Colonic mucosa (tissue), 4 donors: ENCODE measurements at regions not wholly inside any gene's neighbourhood (a gene's known extent, or its start where the extent isn't known, plus 50 kb on each side); places are given as distances from the start of the nearest gene placed in this dataset.

Experiments used
- DNase-seq: peaks from one replicate; pipeline ENCODE4 v3.0.0-alpha.2; 2020
- H3K27ac ChIP-seq: fragments of 200-600 bp; one replicate; pipeline ENCODE4 v1.8.0; 2021
- H3K27me3 ChIP-seq: fragments of 200-600 bp; one replicate; pipeline ENCODE4 v1.8.0; 2021
- H3K36me3 ChIP-seq: fragments of 200-600 bp; one replicate; pipeline ENCODE4 v1.8.0; 2021
- H3K4me1 ChIP-seq: fragments of 200-600 bp; one replicate; pipeline ENCODE4 v1.8.0; 2021; ENCODE audit warnings: mild to moderate bottlenecking
- H3K4me3 ChIP-seq: fragments of 200-600 bp; one replicate; pipeline ENCODE4 v1.8.0; 2021
- H3K9ac ChIP-seq, 2 donors: one replicate each; pipeline ENCODE4 v1.7.0; 2013; ENCODE audit warnings: control low read depth in 2 of 2, low read depth in 2 of 2, low read length in 2 of 2
- H3K9me3 ChIP-seq: fragments of 200-600 bp; one replicate; pipeline ENCODE4 v1.8.0; 2021
- intact Hi-C: fragments of 100-400 bp; cut with DNase I; formaldehyde crosslinking; loops from one replicate; pipeline ENCODE4 v1.14.1; 2022
- TF ChIP-seq, protein P1 (sequence below): fragments of 200-600 bp; IDR thresholded peaks from one replicate; pipeline ENCODE4 v1.8.0; 2022; ENCODE audit warnings: antibody characterized with exemption, mild to moderate bottlenecking
- donor health status: healthy.
- donor health status: DM: no; HTN: no; CAD: no.
- donor health status: DM: no; HTN: no; CAD: no.

DNA sequence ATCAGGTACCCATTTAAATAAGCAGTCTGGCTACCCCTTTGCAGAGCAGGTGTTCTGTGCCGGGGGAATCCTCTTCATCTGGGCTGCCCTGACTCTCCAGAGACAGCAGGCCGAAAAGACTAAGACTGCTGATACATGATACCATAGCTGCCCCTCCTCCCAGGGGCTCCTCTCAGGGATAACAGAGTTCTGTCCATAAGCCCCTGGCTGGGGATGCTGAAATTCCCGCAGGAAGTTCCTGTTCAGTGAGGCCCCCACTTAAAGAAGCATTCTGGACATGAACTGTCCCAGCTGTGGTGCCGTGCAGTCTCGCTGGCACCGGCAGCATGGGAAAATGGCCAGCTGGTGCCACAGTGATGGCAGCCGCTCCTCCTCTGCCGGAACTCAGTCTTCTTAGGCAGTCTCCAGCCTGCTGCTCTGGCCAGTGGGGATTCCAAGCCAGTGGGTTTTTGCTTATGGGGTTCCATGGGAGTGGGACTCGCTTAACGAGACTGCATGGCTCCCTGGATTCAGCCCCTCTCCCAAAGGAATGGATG, 1026.2 kb downstream of the NAALADL2 start:
- intact Hi-C loops: no loop called here
- H3K27ac ChIP-seq: no peak overlapping the region
- no peaks in the 10 kb centered on the region for H3K27me3 ChIP-seq
- no peak overlapping the region for H3K4me3 ChIP-seq
- no peaks in the 10 kb centered on the region for H3K9me3 ChIP-seq
- no peak for DNase-seq
- TF ChIP-seq, protein P1, sequence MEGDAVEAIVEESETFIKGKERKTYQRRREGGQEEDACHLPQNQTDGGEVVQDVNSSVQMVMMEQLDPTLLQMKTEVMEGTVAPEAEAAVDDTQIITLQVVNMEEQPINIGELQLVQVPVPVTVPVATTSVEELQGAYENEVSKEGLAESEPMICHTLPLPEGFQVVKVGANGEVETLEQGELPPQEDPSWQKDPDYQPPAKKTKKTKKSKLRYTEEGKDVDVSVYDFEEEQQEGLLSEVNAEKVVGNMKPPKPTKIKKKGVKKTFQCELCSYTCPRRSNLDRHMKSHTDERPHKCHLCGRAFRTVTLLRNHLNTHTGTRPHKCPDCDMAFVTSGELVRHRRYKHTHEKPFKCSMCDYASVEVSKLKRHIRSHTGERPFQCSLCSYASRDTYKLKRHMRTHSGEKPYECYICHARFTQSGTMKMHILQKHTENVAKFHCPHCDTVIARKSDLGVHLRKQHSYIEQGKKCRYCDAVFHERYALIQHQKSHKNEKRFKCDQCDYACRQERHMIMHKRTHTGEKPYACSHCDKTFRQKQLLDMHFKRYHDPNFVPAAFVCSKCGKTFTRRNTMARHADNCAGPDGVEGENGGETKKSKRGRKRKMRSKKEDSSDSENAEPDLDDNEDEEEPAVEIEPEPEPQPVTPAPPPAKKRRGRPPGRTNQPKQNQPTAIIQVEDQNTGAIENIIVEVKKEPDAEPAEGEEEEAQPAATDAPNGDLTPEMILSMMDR: no peak
- no peaks in the 10 kb centered on the region for H3K36me3 ChIP-seq
- no peaks in the 10 kb centered on the region for H3K4me1 ChIP-seq
- H3K9ac ChIP-seq: no peak overlapping the region

DNA sequence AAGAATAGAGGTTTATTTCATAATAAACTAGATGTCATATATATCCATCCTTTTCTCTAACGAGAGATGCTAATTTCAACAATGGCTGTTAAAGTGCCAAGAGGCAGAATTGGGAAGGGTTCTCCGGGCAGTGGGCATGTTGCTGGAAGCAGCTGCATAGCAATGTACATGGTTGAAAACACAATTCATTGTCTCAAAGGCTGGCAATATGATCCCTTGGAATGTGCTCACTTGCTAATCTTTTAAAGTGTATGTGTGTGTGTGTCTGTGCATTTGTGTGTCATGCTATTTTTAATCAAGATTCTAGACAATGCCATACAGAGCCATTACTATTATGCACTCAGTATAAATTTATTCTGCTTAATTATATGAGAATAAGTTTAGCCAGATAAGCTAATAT, 1020.3 kb downstream of the NAALADL2 start:
- Histone ChIP-seq H3K27me3 (no peaks in the 10 kb centered on the region), H3K4me1 (no peaks in the 10 kb centered on the region), H3K27ac (no peak overlapping the region), H3K36me3 (no peaks in the 10 kb centered on the region), H3K9me3 (no peaks in the 10 kb centered on the region), H3K9ac (no peak overlapping the region), H3K4me3 (no peak overlapping the region)
- TF ChIP-seq, protein P1: no peak
- intact Hi-C loops: no loop called here
- DNase-seq: no peak

DNA sequence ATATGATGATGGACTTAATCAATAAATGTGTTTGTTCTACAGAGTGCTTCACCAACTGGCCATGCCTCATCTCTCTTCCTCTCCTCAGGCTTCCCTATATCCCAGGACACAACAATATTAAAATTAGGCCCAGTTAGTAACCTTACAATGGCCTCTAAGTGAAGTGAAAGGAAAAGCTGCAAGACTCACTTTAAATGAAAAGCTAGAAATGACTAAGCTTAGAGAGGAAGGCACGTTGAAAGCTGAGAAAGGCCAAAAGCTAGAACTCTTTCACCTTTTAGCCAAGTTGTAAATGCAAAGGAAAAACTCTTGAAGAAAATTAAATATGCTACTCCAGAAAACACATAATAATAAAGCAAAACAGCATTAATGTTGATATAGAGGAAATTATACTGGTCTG, 1010.3 kb downstream of the NAALADL2 start:
- Histone ChIP-seq H3K27ac (no peak overlapping the region), H3K27me3 (no peaks in the 10 kb centered on the region), H3K9me3 (no peaks in the 10 kb centered on the region), H3K4me1 (no peaks in the 10 kb centered on the region), H3K9ac (no peak overlapping the region), H3K4me3 (no peak overlapping the region), H3K36me3 (no peaks in the 10 kb centered on the region)
- TF ChIP-seq, protein P1: no peak
- intact Hi-C loops: no loop called here
- DNase-seq: no peak

DNA sequence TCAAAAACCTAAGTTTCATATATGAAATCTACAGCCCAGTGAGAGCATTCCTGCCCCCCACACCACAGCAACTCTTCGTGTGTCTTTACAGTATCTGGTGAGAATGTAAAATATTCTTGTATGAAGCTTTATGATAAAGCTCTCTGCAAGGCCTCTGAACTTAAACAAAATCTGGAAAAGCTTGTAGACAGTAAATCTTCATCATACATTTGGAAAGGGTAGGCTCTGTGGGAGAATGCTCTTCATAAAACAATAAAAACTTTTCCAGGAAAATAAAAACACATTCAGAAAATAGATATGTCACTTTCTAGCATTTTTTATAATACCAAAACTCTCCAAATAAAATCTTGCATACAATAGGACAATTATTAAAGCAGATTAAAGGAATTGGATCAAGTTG, 1009.5 kb downstream of the NAALADL2 start:
- TF ChIP-seq, protein P1: no peak
- Histone ChIP-seq H3K27me3 (no peaks in the 10 kb centered on the region), H3K4me1 (no peaks in the 10 kb centered on the region), H3K36me3 (no peaks in the 10 kb centered on the region), H3K9me3 (no peaks in the 10 kb centered on the region), H3K4me3 (no peak overlapping the region), H3K27ac (no peak overlapping the region), H3K9ac (no peak overlapping the region)
- intact Hi-C loops: no loop called here
- DNase-seq: no peak

DNA sequence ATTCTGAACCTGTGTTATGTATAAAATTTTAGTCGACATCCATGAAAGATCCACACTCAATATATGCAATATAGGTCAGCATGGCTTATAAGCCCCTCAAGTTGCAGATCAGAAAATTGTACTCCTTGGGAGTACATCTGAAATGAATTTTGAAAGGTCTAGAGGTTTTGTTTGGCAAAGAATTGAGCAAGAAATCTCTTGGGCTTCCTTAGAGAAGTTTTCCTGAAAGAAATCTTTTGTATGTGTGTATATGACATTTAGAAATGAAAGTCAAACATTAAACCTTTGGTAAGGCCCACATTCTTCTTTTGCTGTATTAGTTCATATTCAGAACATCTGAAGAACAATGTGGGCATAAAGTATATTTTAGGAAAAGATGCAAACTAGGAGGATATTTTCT, 1006.6 kb downstream of the NAALADL2 start:
- Histone ChIP-seq H3K9ac (no peak overlapping the region), H3K27ac (no peak overlapping the region), H3K36me3 (no peaks in the 10 kb centered on the region), H3K27me3 (no peaks in the 10 kb centered on the region), H3K4me3 (no peak overlapping the region), H3K9me3 (no peaks in the 10 kb centered on the region), H3K4me1 (no peaks in the 10 kb centered on the region)
- TF ChIP-seq, protein P1: no peak
- no peak for DNase-seq
- intact Hi-C loops: no loop called here
